ENCODE measurements at regions not wholly inside any gene's neighbourhood (a gene's known extent, or its start where the extent isn't known, plus 50 kb on each side); places are given as distances from the start of the nearest gene placed in this dataset.

GRCh38 chr13:83184819-83185218, 697.5 kb downstream of the SLITRK1 start:
- intact Hi-C loops (cut with micrococcal nuclease): no loop called here
- Histone ChIP-seq H3K9me2 (replicated peaks; ENCODE audit: low read length) (no peaks in the 10 kb centered on the region), H3F3A (ENCODE audit: low read length, unreplicated experiment) (no peaks in the 10 kb centered on the region), H3K9ac (ENCODE audit: low read length) (no peak overlapping the region), H4K20me1 (ENCODE audit: low read length) (no peaks in the 10 kb centered on the region), H3K4me2 (ENCODE audit: low read length) (no peak overlapping the region), H3K9me3 (ENCODE audit: low read length) (no peaks in the 10 kb centered on the region), H3K27ac (ENCODE audit: low read length) (no peak overlapping the region), H3K4me3 (ENCODE audit: low read length) (no peak overlapping the region), H2AFZ (ENCODE audit: low read length) (no peak overlapping the region), H3K36me3 (ENCODE audit: low read depth, low read length) (no peaks in the 10 kb centered on the region), H3K4me1 (ENCODE audit: insufficient read depth, low read length) (no peaks in the 10 kb centered on the region), H3K27me3 (ENCODE audit: low read length) (no peaks in the 10 kb centered on the region), H3K79me2 (ENCODE audit: low read length) (no peaks in the 10 kb centered on the region)
- CTCF ChIA-PET: no interaction called here
- TF ChIP-seq CTCF (conservative IDR thresholded peaks at IDR 0.05; ENCODE audit: low read depth, low read length) (no peak), EZH2phosphoT487 (IDR thresholded peaks at IDR 0.05; ENCODE audit: borderline replicate concordance, low read length) (no peak), EZH2 (IDR thresholded peaks at IDR 0.05; ENCODE audit: low read length, unreplicated experiment) (no peak)
- POLR2A ChIA-PET (ENCODE audit: unreplicated experiment): no interaction called here
- DNase-seq (no peak), ATAC-seq (no peak)
- no TSS peak for BruUV-seq (replicated peaks)

- no peaks in the 10 kb centered on the region for H3K9me2 ChIP-seq (replicated peaks; ENCODE audit: low read length)
- no TSS peak for BruUV-seq (replicated peaks)
- POLR2A ChIA-PET (ENCODE audit: unreplicated experiment): no interaction called here
- ATAC-seq (no peak), DNase-seq (no peak)
- H3K4me1 ChIP-seq (ENCODE audit: insufficient read depth, low read length): no peaks in the 10 kb centered on the region
- intact Hi-C loops (cut with micrococcal nuclease): no loop called here
- H3K36me3 ChIP-seq (ENCODE audit: low read depth, low read length): no peaks in the 10 kb centered on the region
- no peaks in the 10 kb centered on the region for H4K20me1 ChIP-seq (ENCODE audit: low read length)
- no peaks in the 10 kb centered on the region for H3F3A ChIP-seq (ENCODE audit: low read length, unreplicated experiment)
- H3K4me2 ChIP-seq (ENCODE audit: low read length): no peak overlapping the region
- H2AFZ ChIP-seq (ENCODE audit: low read length): no peak overlapping the region
- no peak overlapping the region for H3K27ac ChIP-seq (ENCODE audit: low read length)
- H3K79me2 ChIP-seq (ENCODE audit: low read length): no peaks in the 10 kb centered on the region
- no peak overlapping the region for H3K9ac ChIP-seq (ENCODE audit: low read length)
- CTCF ChIA-PET: no interaction called here
- H3K27me3 ChIP-seq (ENCODE audit: low read length): no peaks in the 10 kb centered on the region
- H3K4me3 ChIP-seq (ENCODE audit: low read length): no peak overlapping the region
- TF ChIP-seq CTCF (conservative IDR thresholded peaks at IDR 0.05; ENCODE audit: low read depth, low read length) (no peak), EZH2 (IDR thresholded peaks at IDR 0.05; ENCODE audit: low read length, unreplicated experiment) (no peak), EZH2phosphoT487 (IDR thresholded peaks at IDR 0.05; ENCODE audit: borderline replicate concordance, low read length) (no peak)
- H3K9me3 ChIP-seq (ENCODE audit: low read length): no peaks in the 10 kb centered on the region
These were observed 698.2 kb downstream of the SLITRK1 start for GRCh38 chr13:83184150-83184475.

GRCh38 chr13:83183439-83184149, 698.7 kb downstream of the SLITRK1 start:
- H3K9ac ChIP-seq (ENCODE audit: low read length): no peak overlapping the region
- no peaks in the 10 kb centered on the region for H3K79me2 ChIP-seq (ENCODE audit: low read length)
- H4K20me1 ChIP-seq (ENCODE audit: low read length): no peaks in the 10 kb centered on the region
- H3F3A ChIP-seq (ENCODE audit: low read length, unreplicated experiment): no peaks in the 10 kb centered on the region
- ChIA-PET POLR2A (ENCODE audit: unreplicated experiment) (no interaction called here), CTCF (no interaction called here)
- H3K4me1 ChIP-seq (ENCODE audit: insufficient read depth, low read length): no peaks in the 10 kb centered on the region
- no peaks in the 10 kb centered on the region for H3K36me3 ChIP-seq (ENCODE audit: low read depth, low read length)
- no peaks in the 10 kb centered on the region for H3K9me2 ChIP-seq (replicated peaks; ENCODE audit: low read length)
- H3K4me2 ChIP-seq (ENCODE audit: low read length): no peak overlapping the region
- DNase-seq (no peak), ATAC-seq (no peak)
- H3K27ac ChIP-seq (ENCODE audit: low read length): no peak overlapping the region
- no peak overlapping the region for H3K4me3 ChIP-seq (ENCODE audit: low read length)
- no peaks in the 10 kb centered on the region for H3K27me3 ChIP-seq (ENCODE audit: low read length)
- no TSS peak for BruUV-seq (replicated peaks)
- intact Hi-C loops (cut with micrococcal nuclease): no loop called here
- TF ChIP-seq EZH2phosphoT487 (IDR thresholded peaks at IDR 0.05; ENCODE audit: borderline replicate concordance, low read length): no peak
- TF ChIP-seq CTCF (conservative IDR thresholded peaks at IDR 0.05; ENCODE audit: low read depth, low read length): no peak
- TF ChIP-seq EZH2 (IDR thresholded peaks at IDR 0.05; ENCODE audit: low read length, unreplicated experiment): no peak
- H2AFZ ChIP-seq (ENCODE audit: low read length): no peak overlapping the region
- H3K9me3 ChIP-seq (ENCODE audit: low read length): no peaks in the 10 kb centered on the region
